HCT116 (cell line): ENCODE measurements at regions not wholly inside any gene's neighbourhood (a gene's known extent, or its start where the extent isn't known, plus 50 kb on each side); places are given as distances from the start of the nearest gene placed in this dataset.

Source experiments
- ATAC-seq: fragments of 200-7000 bp; cut with Tn5 transposase; 2 replicates; pipeline ENCODE4 v1.9.1; 2020; ENCODE audit warnings: mild to moderate bottlenecking, moderate library complexity
- BruUV-seq: library from RNA; stranded (reverse); fragments of 400-500 nt; replicated peaks from 2 replicates; lab custom pipeline; 2021; lab: Mats Ljungman, UMichigan
- CTCF ChIA-PET: fragments of 300-600 bp; sonication (Branson Sonifier 250); formaldehyde crosslinking; loops from one replicate; lab custom pipeline; 2021; ENCODE audit warnings: antibody characterized with exemption; lab: Charles Lee
- POLR2A ChIA-PET: fragments of 300-600, 350-600 bp; sonication (Branson Sonifier 250); formaldehyde crosslinking; loops from one replicate; lab custom pipeline; 2021; ENCODE audit warnings: antibody characterized with exemption; lab: Charles Lee
- RAD21 ChIA-PET, 2 experiments: fragments of 300-600 bp; sonication (Branson Sonifier 250); formaldehyde crosslinking; loops; one replicate each; lab custom pipeline; 2023; ENCODE audit warnings: low total read pairs in 2 of 2; ENCODE audit not compliant: uncharacterized antibody in 2 of 2, unreplicated experiment in 2 of 2, low non-redundant PET in 1 of 2; lab: Charles Lee
- DNase-seq: peaks from one replicate; pipeline ENCODE4 v3.0.0-alpha.2; 2010; ENCODE audit warnings: low read depth, low spot score
- H2AFZ ChIP-seq: fragments of 200-600 bp; shearing (Covaris generic), sonication (generic); 2 replicates; pipeline ENCODE4 v1.6.1; 2017; ENCODE audit warnings: low read depth, mixed run types, mixed read lengths, antibody characterized with exemption, low read length; ENCODE audit not compliant: poor library complexity, severe bottlenecking
- H3K27ac ChIP-seq: 2 replicates; pipeline ENCODE4 v1.5.1; 2012; ENCODE audit warnings: low read depth, low read length
- H3K27me3 ChIP-seq: fragments of 200-600 bp; sonication (generic); 2 replicates; pipeline ENCODE4 v1.6.1; 2016; ENCODE audit warnings: mixed run types, low read length, mixed read lengths; ENCODE audit not compliant: insufficient read depth
- H3K36me3 ChIP-seq, 2 experiments: fragments of 200-500 bp in 1 of 2; fragments of 200-600 bp in 1 of 2; sonication (Bioruptor generic) in 1 of 2; sonication (generic) in 1 of 2; 2 replicates each; pipeline versions ENCODE4 v1.5.1 to v1.6.1; 2014 to 2016; ENCODE audit warnings: low read length in 2 of 2, inconsistent platforms in 1 of 2, mixed read lengths in 1 of 2, mixed run types in 1 of 2; ENCODE audit not compliant: insufficient read depth in 2 of 2, control insufficient read depth in 1 of 2
- H3K4me1 ChIP-seq, 2 experiments: fragments of 200-600 bp in 1 of 2; sonication (generic) in 1 of 2; 2 replicates each; pipeline versions ENCODE4 v1.5.1 to v1.6.1; 2012 to 2017; ENCODE audit warnings: low read length in 2 of 2, inconsistent platforms in 1 of 2, mild to moderate bottlenecking in 1 of 2, mixed read lengths in 1 of 2, mixed run types in 1 of 2, moderate library complexity in 1 of 2; ENCODE audit not compliant: insufficient read depth in 2 of 2, control insufficient read depth in 1 of 2
- H3K4me2 ChIP-seq: fragments of 200-600 bp; sonication (generic); 2 replicates; pipeline ENCODE4 v1.6.1; 2017; ENCODE audit warnings: mixed run types, low read length, mixed read lengths
- H3K4me3 ChIP-seq, 2 experiments: fragments of 200-600 bp in 1 of 2; sonication (generic) in 1 of 2; replicated peaks in 1 of 2; 2 replicates each; pipeline ENCODE4 v1.5.1; 2011 to 2016; ENCODE audit warnings: low read length in 2 of 2, control low read depth in 1 of 2, low read depth in 1 of 2, mild to moderate bottlenecking in 1 of 2, mixed read lengths in 1 of 2, mixed run types in 1 of 2
- H3K79me2 ChIP-seq: fragments of 200-600 bp; sonication (generic); 2 replicates; pipeline ENCODE4 v1.6.1; 2017; ENCODE audit warnings: mild to moderate bottlenecking, mixed run types, low read length, moderate library complexity, mixed read lengths; ENCODE audit not compliant: insufficient read depth
- H3K9ac ChIP-seq: fragments of 200-600 bp; sonication (generic); 2 replicates; pipeline ENCODE4 v1.6.1; 2016; ENCODE audit warnings: low read length, mixed read lengths
- H3K9me2 ChIP-seq: fragments of 200-600 bp; sonication (generic), shearing (Covaris generic); 2 replicates; pipeline ENCODE4 v1.6.1; 2017; ENCODE audit warnings: mixed run types, mild to moderate bottlenecking, moderate library complexity; ENCODE audit not compliant: insufficient read depth
- H3K9me3 ChIP-seq, 2 experiments: fragments of 200-500 bp in 1 of 2; fragments of 200-600 bp in 1 of 2; sonication (Bioruptor generic) in 1 of 2; sonication (generic) in 1 of 2; 2 replicates each; pipeline ENCODE4 v1.6.1; 2014 to 2017; ENCODE audit warnings: low read length in 2 of 2, mixed read lengths in 2 of 2, inconsistent platforms in 1 of 2, low read depth in 1 of 2, mild to moderate bottlenecking in 1 of 2, mixed run types in 1 of 2, moderate library complexity in 1 of 2; ENCODE audit not compliant: control insufficient read depth in 1 of 2, insufficient read depth in 1 of 2
- H4K20me1 ChIP-seq: fragments of 200-600 bp; sonication (generic), shearing (Covaris generic); 2 replicates; pipeline ENCODE4 v1.6.1; 2017; ENCODE audit warnings: mixed run types, mild to moderate bottlenecking, moderate library complexity; ENCODE audit not compliant: insufficient read depth
- CEBPB ChIP-seq: IDR thresholded peaks from 2 replicates; pipeline ENCODE4 v1.6.1; 2012; ENCODE audit warnings: low read depth
- EGR1 ChIP-seq: IDR thresholded peaks from 2 replicates; pipeline ENCODE4 v1.6.1; 2012; ENCODE audit warnings: low read depth
- ELF1 ChIP-seq: IDR thresholded peaks from 2 replicates; pipeline ENCODE4 v1.6.1; 2012; ENCODE audit warnings: low read depth, borderline replicate concordance
- EZH2phosphoT487 ChIP-seq: fragments of 200-600 bp; IDR thresholded peaks from 2 replicates; pipeline ENCODE4 v1.6.1; 2018; ENCODE audit warnings: antibody characterized with exemption, borderline replicate concordance
- FOSL1 ChIP-seq: IDR thresholded peaks from 2 replicates; pipeline ENCODE4 v1.6.1; 2012; ENCODE audit warnings: low read depth
- JUND ChIP-seq: IDR thresholded peaks from 2 replicates; pipeline ENCODE4 v1.6.1; 2012
- RAD21 ChIP-seq: IDR thresholded peaks from 2 replicates; pipeline ENCODE4 v1.6.1; 2012; ENCODE audit warnings: low read depth, mild to moderate bottlenecking
- SIN3A ChIP-seq: IDR thresholded peaks from 2 replicates; pipeline ENCODE4 v1.6.1; 2012; ENCODE audit warnings: low read depth
- SP1 ChIP-seq: IDR thresholded peaks from 2 replicates; pipeline ENCODE4 v1.6.1; 2012; ENCODE audit warnings: low read depth
- SRF ChIP-seq: IDR thresholded peaks from 2 replicates; pipeline ENCODE4 v1.6.1; 2012; ENCODE audit warnings: low read depth
- TCF7L2 ChIP-seq: IDR thresholded peaks from 2 replicates; pipeline ENCODE4 v1.7.0; 2011; ENCODE audit warnings: borderline replicate concordance, inconsistent platforms; ENCODE audit not compliant: insufficient read depth, insufficient read length; ENCODE audit errors: extremely low read depth
- YY1 ChIP-seq: IDR thresholded peaks from 2 replicates; pipeline ENCODE4 v1.6.1; 2011; ENCODE audit warnings: low read length, low read depth, moderate library complexity, mild to moderate bottlenecking; ENCODE audit not compliant: insufficient replicate concordance; ENCODE audit errors: extremely low read depth
- ZFX ChIP-seq: fragments of 450-650 bp; IDR thresholded peaks from 2 replicates; pipeline ENCODE4 v1.6.1; 2017
- ZNF274 ChIP-seq: fragments of 200-500 bp; sonication (Bioruptor generic); IDR thresholded peaks from 2 replicates; pipeline ENCODE4 v1.6.1; 2014; ENCODE audit warnings: mild to moderate bottlenecking, low read depth, low read length, inconsistent platforms
- intact Hi-C: fragments of 100-400 bp; cut with micrococcal nuclease; formaldehyde crosslinking; loops from 2 replicates; pipeline ENCODE4 v1.10.0; 2022
- TF ChIP-seq, protein P1 (sequence below), 3 experiments: fragments of 200-600 bp in 1 of 3; sonication (generic) in 1 of 3; IDR thresholded peaks in 2 of 3; conservative IDR thresholded peaks in 1 of 3; 2 replicates each; pipeline ENCODE4 v1.5.1; 2012 to 2017; ENCODE audit warnings: low read depth in 2 of 3, low read length in 2 of 3, antibody characterized with exemption in 1 of 3, borderline replicate concordance in 1 of 3, control low read depth in 1 of 3, mild to moderate bottlenecking in 1 of 3, mixed read lengths in 1 of 3, mixed run types in 1 of 3, moderate library complexity in 1 of 3; ENCODE audit not compliant: insufficient read depth in 1 of 3
- TF ChIP-seq, protein P2 (sequence below): IDR thresholded peaks from 2 replicates; pipeline ENCODE4 v1.6.1; 2012; ENCODE audit warnings: low read depth
- TF ChIP-seq, protein P3 (sequence below): IDR thresholded peaks from 2 replicates; pipeline ENCODE4 v1.6.1; 2012
- TF ChIP-seq, protein P4 (sequence below): IDR thresholded peaks from 2 replicates; pipeline ENCODE4 v1.6.1; 2011; ENCODE audit warnings: mild to moderate bottlenecking, low read length, moderate library complexity; ENCODE audit not compliant: insufficient replicate concordance; ENCODE audit errors: extremely low read depth
- TF ChIP-seq, protein P5 (sequence below): IDR thresholded peaks from 2 replicates; pipeline ENCODE4 v1.6.1; 2012

DNA sequence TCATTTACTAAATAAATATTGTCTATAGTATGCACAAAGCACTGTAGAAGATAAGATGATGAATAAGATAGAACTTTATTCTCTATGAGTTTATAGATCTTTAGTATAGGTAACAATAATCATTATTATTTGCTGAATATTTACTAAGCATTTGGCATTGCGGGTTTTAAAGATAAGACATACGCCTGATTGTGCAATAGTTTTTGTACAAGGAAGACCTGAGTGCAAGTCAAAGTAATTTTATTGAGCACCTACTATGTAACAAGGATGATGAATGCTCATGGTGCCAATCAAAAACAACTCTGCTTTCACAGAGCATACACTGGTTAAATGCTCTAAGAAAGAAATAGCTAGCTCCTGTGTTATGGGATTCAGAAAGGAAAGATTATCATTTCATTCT is 1461.7 kb upstream of the FLRT2 start (continued):
- TF ChIP-seq, protein P1, sequence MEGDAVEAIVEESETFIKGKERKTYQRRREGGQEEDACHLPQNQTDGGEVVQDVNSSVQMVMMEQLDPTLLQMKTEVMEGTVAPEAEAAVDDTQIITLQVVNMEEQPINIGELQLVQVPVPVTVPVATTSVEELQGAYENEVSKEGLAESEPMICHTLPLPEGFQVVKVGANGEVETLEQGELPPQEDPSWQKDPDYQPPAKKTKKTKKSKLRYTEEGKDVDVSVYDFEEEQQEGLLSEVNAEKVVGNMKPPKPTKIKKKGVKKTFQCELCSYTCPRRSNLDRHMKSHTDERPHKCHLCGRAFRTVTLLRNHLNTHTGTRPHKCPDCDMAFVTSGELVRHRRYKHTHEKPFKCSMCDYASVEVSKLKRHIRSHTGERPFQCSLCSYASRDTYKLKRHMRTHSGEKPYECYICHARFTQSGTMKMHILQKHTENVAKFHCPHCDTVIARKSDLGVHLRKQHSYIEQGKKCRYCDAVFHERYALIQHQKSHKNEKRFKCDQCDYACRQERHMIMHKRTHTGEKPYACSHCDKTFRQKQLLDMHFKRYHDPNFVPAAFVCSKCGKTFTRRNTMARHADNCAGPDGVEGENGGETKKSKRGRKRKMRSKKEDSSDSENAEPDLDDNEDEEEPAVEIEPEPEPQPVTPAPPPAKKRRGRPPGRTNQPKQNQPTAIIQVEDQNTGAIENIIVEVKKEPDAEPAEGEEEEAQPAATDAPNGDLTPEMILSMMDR (IDR thresholded peaks at IDR 0.05 in 2 of 3, conservative IDR thresholded peaks at IDR 0.05 in 1 of 3; ENCODE audit: borderline replicate concordance in 1 of 3, insufficient read depth in 1 of 3, low read depth in 2 of 3, low read length in 2 of 3), result no peak
- TF ChIP-seq SP1, result no peak
- no peak for TF ChIP-seq CEBPB
- no peak for TF ChIP-seq YY1
- TF ChIP-seq EGR1, result no peak
- TF ChIP-seq ZFX, result no peak
- TF ChIP-seq, all 23 proteins: peak for 0

DNA sequence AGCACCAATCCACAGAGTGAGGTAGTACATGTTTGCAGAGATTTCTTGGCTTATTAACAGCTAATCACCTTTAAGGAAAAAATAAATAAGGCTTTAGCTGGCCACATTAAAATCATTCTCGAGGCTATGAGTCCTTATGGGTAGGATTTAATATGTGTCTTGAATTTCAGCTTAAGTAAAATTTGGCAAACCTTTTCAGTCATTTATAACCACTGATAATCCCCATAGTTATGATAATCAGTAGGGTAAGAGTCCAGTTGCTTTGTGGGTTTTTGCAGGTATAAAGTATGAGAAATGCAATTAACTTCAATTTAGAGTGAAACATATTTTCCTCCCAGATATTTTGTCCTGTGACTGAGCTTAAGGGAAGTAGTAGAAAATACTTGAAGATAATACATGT is 1458.9 kb upstream of the FLRT2 start:
- Histone ChIP-seq H3K9me2 (no peaks in the 10 kb centered on the region), H3K9me3 (peaks cover 9 to 11% of the 10 kb centered on the region in 2 experiments; a peak in 3 of 4 replicates), H3K27me3 (no peaks in the 10 kb centered on the region), H3K27ac (no peak overlapping the region), H3K4me2 (no peak overlapping the region), H3K79me2 (no peaks in the 10 kb centered on the region), H3K36me3 (no peaks in the 10 kb centered on the region), H4K20me1 (no peaks in the 10 kb centered on the region), H3K4me1 (no peaks in the 10 kb centered on the region), H3K9ac (no peak overlapping the region), H2AFZ (no peak overlapping the region), H3K4me3 (no peak overlapping the region)
- TF ChIP-seq SIN3A, result no peak
- no peak for TF ChIP-seq ZFX
- TF ChIP-seq RAD21, result no peak
- TF ChIP-seq SRF, result no peak
- no peak for TF ChIP-seq EZH2phosphoT487
- TF ChIP-seq, protein P2, sequence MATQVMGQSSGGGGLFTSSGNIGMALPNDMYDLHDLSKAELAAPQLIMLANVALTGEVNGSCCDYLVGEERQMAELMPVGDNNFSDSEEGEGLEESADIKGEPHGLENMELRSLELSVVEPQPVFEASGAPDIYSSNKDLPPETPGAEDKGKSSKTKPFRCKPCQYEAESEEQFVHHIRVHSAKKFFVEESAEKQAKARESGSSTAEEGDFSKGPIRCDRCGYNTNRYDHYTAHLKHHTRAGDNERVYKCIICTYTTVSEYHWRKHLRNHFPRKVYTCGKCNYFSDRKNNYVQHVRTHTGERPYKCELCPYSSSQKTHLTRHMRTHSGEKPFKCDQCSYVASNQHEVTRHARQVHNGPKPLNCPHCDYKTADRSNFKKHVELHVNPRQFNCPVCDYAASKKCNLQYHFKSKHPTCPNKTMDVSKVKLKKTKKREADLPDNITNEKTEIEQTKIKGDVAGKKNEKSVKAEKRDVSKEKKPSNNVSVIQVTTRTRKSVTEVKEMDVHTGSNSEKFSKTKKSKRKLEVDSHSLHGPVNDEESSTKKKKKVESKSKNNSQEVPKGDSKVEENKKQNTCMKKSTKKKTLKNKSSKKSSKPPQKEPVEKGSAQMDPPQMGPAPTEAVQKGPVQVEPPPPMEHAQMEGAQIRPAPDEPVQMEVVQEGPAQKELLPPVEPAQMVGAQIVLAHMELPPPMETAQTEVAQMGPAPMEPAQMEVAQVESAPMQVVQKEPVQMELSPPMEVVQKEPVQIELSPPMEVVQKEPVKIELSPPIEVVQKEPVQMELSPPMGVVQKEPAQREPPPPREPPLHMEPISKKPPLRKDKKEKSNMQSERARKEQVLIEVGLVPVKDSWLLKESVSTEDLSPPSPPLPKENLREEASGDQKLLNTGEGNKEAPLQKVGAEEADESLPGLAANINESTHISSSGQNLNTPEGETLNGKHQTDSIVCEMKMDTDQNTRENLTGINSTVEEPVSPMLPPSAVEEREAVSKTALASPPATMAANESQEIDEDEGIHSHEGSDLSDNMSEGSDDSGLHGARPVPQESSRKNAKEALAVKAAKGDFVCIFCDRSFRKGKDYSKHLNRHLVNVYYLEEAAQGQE, result no peak
- no peak for TF ChIP-seq ZNF274
- TF ChIP-seq, protein P3, sequence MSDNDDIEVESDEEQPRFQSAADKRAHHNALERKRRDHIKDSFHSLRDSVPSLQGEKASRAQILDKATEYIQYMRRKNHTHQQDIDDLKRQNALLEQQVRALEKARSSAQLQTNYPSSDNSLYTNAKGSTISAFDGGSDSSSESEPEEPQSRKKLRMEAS, result no peak
- no peak for TF ChIP-seq ELF1
- TF ChIP-seq CEBPB, result no peak
- no peak for TF ChIP-seq FOSL1
- TF ChIP-seq, protein P4, sequence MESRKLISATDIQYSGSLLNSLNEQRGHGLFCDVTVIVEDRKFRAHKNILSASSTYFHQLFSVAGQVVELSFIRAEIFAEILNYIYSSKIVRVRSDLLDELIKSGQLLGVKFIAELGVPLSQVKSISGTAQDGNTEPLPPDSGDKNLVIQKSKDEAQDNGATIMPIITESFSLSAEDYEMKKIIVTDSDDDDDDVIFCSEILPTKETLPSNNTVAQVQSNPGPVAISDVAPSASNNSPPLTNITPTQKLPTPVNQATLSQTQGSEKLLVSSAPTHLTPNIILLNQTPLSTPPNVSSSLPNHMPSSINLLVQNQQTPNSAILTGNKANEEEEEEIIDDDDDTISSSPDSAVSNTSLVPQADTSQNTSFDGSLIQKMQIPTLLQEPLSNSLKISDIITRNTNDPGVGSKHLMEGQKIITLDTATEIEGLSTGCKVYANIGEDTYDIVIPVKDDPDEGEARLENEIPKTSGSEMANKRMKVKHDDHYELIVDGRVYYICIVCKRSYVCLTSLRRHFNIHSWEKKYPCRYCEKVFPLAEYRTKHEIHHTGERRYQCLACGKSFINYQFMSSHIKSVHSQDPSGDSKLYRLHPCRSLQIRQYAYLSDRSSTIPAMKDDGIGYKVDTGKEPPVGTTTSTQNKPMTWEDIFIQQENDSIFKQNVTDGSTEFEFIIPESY, result no peak
- no peak for TF ChIP-seq TCF7L2
- TF ChIP-seq SP1, result no peak
- no peak for TF ChIP-seq JUND
- TF ChIP-seq, protein P5, sequence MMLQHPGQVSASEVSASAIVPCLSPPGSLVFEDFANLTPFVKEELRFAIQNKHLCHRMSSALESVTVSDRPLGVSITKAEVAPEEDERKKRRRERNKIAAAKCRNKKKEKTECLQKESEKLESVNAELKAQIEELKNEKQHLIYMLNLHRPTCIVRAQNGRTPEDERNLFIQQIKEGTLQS, result no peak
- RAD21 ChIA-PET, result no interaction called here
- BruUV-seq, result no TSS peak
- no peak for DNase-seq
- ATAC-seq, result no peak
- CTCF ChIA-PET, result no interaction called here
- intact Hi-C loops, result no loop called here
- POLR2A ChIA-PET, result no interaction called here
